ENCODE measurements at regions not wholly inside any gene's neighbourhood (a gene's known extent, or its start where the extent isn't known, plus 50 kb on each side); places are given as distances from the start of the nearest gene placed in this dataset.

- intact Hi-C loops (cut with DNase I), result no loop called here
- TF ChIP-seq, protein P1, sequence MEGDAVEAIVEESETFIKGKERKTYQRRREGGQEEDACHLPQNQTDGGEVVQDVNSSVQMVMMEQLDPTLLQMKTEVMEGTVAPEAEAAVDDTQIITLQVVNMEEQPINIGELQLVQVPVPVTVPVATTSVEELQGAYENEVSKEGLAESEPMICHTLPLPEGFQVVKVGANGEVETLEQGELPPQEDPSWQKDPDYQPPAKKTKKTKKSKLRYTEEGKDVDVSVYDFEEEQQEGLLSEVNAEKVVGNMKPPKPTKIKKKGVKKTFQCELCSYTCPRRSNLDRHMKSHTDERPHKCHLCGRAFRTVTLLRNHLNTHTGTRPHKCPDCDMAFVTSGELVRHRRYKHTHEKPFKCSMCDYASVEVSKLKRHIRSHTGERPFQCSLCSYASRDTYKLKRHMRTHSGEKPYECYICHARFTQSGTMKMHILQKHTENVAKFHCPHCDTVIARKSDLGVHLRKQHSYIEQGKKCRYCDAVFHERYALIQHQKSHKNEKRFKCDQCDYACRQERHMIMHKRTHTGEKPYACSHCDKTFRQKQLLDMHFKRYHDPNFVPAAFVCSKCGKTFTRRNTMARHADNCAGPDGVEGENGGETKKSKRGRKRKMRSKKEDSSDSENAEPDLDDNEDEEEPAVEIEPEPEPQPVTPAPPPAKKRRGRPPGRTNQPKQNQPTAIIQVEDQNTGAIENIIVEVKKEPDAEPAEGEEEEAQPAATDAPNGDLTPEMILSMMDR (IDR thresholded peaks at IDR 0.05; ENCODE audit: borderline replicate concordance, extremely low read depth, insufficient read depth), result no peak
Observed at GRCh38 chr4:74544655-74545361, 99.9 kb downstream of the AREG start.

GRCh38 chr4:74545448-74545847 is 100.5 kb downstream of the AREG start:
- Histone ChIP-seq H3K27me3 (ENCODE audit: control insufficient read depth, insufficient read depth, low read length) (no peaks in the 10 kb centered on the region), H3K9me3 (ENCODE audit: control insufficient read depth in 2 of 3, insufficient read depth in 1 of 3, low read length in 3 of 3) (no peaks in the 10 kb centered on the region), H3K9ac (ENCODE audit: low read length in 3 of 3) (no peak overlapping the region), H3K4me3 (ENCODE audit: low read length in 3 of 3) (no peak overlapping the region), H3K4me1 (ENCODE audit: control insufficient read depth in 2 of 3, insufficient read depth in 2 of 3, low read depth in 1 of 3, low read length in 3 of 3) (no peaks in the 10 kb centered on the region), H3K36me3 (ENCODE audit: control insufficient read depth in 2 of 3, insufficient read depth in 3 of 3, low read length in 3 of 3) (no peaks in the 10 kb centered on the region), H3K27ac (ENCODE audit: low read depth in 2 of 2, low read length in 2 of 2) (no peak overlapping the region)
- FAIRE-seq (no peak), DNase-seq (no peak)
- intact Hi-C loops (cut with DNase I), result no loop called here
- TF ChIP-seq, protein P1 (IDR thresholded peaks at IDR 0.05; ENCODE audit: borderline replicate concordance, extremely low read depth, insufficient read depth), result no peak

More at GRCh38 chr4:74544655-74545361, 99.9 kb downstream of the AREG start:
- Histone ChIP-seq H3K4me1 (ENCODE audit: control insufficient read depth in 2 of 3, insufficient read depth in 2 of 3, low read depth in 1 of 3, low read length in 3 of 3) (no peaks in the 10 kb centered on the region), H3K27me3 (ENCODE audit: control insufficient read depth, insufficient read depth, low read length) (no peaks in the 10 kb centered on the region), H3K4me3 (ENCODE audit: low read length in 3 of 3) (no peak overlapping the region), H3K9ac (ENCODE audit: low read length in 3 of 3) (no peak overlapping the region), H3K9me3 (ENCODE audit: control insufficient read depth in 2 of 3, insufficient read depth in 1 of 3, low read length in 3 of 3) (no peaks in the 10 kb centered on the region), H3K27ac (ENCODE audit: low read depth in 2 of 2, low read length in 2 of 2) (no peak overlapping the region), H3K36me3 (ENCODE audit: control insufficient read depth in 2 of 3, insufficient read depth in 3 of 3, low read length in 3 of 3) (no peaks in the 10 kb centered on the region)
- DNase-seq, result no peak
- FAIRE-seq, result no peak

GRCh38 chr4:74546057-74546456 is 101.1 kb downstream of the AREG start:
- no peak for FAIRE-seq

More at GRCh38 chr4:74546057-74546456, 101.1 kb downstream of the AREG start:
- DNase-seq, result no peak
- Histone ChIP-seq H3K4me3 (ENCODE audit: low read length in 3 of 3) (no peak overlapping the region), H3K4me1 (ENCODE audit: control insufficient read depth in 2 of 3, insufficient read depth in 2 of 3, low read depth in 1 of 3, low read length in 3 of 3) (no peaks in the 10 kb centered on the region), H3K9ac (ENCODE audit: low read length in 3 of 3) (no peak overlapping the region), H3K27ac (ENCODE audit: low read depth in 2 of 2, low read length in 2 of 2) (no peak overlapping the region), H3K36me3 (ENCODE audit: control insufficient read depth in 2 of 3, insufficient read depth in 3 of 3, low read length in 3 of 3) (no peaks in the 10 kb centered on the region), H3K27me3 (ENCODE audit: control insufficient read depth, insufficient read depth, low read length) (no peaks in the 10 kb centered on the region), H3K9me3 (ENCODE audit: control insufficient read depth in 2 of 3, insufficient read depth in 1 of 3, low read length in 3 of 3) (no peaks in the 10 kb centered on the region)
- intact Hi-C loops (cut with DNase I), result no loop called here
- TF ChIP-seq, protein P1 (IDR thresholded peaks at IDR 0.05; ENCODE audit: borderline replicate concordance, extremely low read depth, insufficient read depth), result no peak
